Lower lobe of right lung (tissue), 2 donors: ENCODE measurements at regions not wholly inside any gene's neighbourhood (a gene's known extent, or its start where the extent isn't known, plus 50 kb on each side); places are given as distances from the start of the nearest gene placed in this dataset.

ENCODE experiments used
- ATAC-seq, 2 donors: fragments of 200-7000 bp; cut with Tn5 transposase; one replicate each; pipeline ENCODE4 v1.9.1; 2020 to 2022; ENCODE audit warnings: mild to moderate bottlenecking in 2 of 2, moderate library complexity in 2 of 2
- DNase-seq: peaks from one replicate; pipeline ENCODE4 v3.0.0-alpha.2; 2020
- H3K27ac ChIP-seq: fragments of 200-600 bp; one replicate; pipeline ENCODE4 v1.8.0; 2022
- H3K27me3 ChIP-seq: fragments of 200-600 bp; one replicate; pipeline ENCODE4 v1.8.0; 2022; ENCODE audit warnings: low read depth
- H3K36me3 ChIP-seq: fragments of 200-600 bp; one replicate; pipeline ENCODE4 v1.8.0; 2022; ENCODE audit warnings: mild to moderate bottlenecking
- H3K4me1 ChIP-seq: fragments of 200-600 bp; one replicate; pipeline ENCODE4 v1.8.0; 2022
- H3K4me3 ChIP-seq: fragments of 200-600 bp; one replicate; pipeline ENCODE4 v1.8.0; 2022; ENCODE audit warnings: mild to moderate bottlenecking
- H3K9me3 ChIP-seq: fragments of 200-600 bp; one replicate; pipeline ENCODE4 v1.8.0; 2022
- intact Hi-C: fragments of 100-400 bp; cut with DNase I; formaldehyde crosslinking; loops from one replicate; pipeline ENCODE4 v1.11.0; 2022
- TF ChIP-seq, protein P1 (sequence below): fragments of 200-600 bp; IDR thresholded peaks from one replicate; pipeline ENCODE4 v1.8.0; 2022; ENCODE audit warnings: antibody characterized with exemption, mild to moderate bottlenecking
- donor health status: DM: no; HTN: yes; CAD: no; lungs with severe emphysema.

- Histone ChIP-seq H3K27ac (no peak overlapping the region), H3K27me3 (no peaks in the 10 kb centered on the region), H3K9me3 (no peaks in the 10 kb centered on the region), H3K4me1 (no peaks in the 10 kb centered on the region), H3K4me3 (no peak overlapping the region), H3K36me3 (no peaks in the 10 kb centered on the region)
- TF ChIP-seq, protein P1, sequence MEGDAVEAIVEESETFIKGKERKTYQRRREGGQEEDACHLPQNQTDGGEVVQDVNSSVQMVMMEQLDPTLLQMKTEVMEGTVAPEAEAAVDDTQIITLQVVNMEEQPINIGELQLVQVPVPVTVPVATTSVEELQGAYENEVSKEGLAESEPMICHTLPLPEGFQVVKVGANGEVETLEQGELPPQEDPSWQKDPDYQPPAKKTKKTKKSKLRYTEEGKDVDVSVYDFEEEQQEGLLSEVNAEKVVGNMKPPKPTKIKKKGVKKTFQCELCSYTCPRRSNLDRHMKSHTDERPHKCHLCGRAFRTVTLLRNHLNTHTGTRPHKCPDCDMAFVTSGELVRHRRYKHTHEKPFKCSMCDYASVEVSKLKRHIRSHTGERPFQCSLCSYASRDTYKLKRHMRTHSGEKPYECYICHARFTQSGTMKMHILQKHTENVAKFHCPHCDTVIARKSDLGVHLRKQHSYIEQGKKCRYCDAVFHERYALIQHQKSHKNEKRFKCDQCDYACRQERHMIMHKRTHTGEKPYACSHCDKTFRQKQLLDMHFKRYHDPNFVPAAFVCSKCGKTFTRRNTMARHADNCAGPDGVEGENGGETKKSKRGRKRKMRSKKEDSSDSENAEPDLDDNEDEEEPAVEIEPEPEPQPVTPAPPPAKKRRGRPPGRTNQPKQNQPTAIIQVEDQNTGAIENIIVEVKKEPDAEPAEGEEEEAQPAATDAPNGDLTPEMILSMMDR: no peak
- intact Hi-C loops: no loop called here
- ATAC-seq (no peak), DNase-seq (no peak)
Measured at GRCh38 chr10:123398180-123398591, 244.0 kb downstream of the BUB3 start.

GRCh38 chr10:123398756-123399155 lies 244.6 kb downstream of the BUB3 start:
- no peak for ATAC-seq
- Histone ChIP-seq H3K36me3 (no peaks in the 10 kb centered on the region), H3K27ac (no peak overlapping the region), H3K4me3 (no peak overlapping the region), H3K27me3 (no peaks in the 10 kb centered on the region), H3K9me3 (no peaks in the 10 kb centered on the region), H3K4me1 (no peaks in the 10 kb centered on the region)
- no peak for DNase-seq
- TF ChIP-seq, protein P1: no peak
- intact Hi-C loops: no loop called here

DNA sequence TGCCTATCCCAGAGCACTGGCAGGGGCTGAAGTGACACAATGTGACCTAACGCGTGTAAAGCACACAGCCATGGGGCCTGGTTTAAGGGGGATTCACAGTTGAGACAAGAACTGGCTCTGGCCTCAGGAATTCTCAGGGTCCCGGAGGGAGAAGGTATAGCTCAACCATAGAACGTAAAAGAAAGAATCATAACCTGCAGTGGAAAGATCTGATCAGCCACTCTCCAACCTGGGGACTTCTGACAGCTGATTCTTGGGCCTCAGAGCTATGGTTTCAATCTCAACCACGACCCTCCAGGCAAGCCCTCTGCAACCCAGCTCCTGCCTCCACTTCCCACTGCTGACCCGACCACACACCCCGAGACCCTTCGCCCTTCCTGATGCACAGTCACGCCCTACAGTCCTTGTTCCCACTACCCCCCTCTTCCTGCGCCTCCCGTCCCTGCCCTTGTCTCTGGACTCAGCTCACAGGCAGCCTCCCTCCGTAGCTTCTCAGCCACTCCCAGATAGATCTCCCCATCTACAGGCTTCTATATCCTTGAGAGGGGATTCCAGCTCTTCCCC lies 245.2 kb downstream of the BUB3 start:
- ATAC-seq (no peak), DNase-seq (no peak)

DNA sequence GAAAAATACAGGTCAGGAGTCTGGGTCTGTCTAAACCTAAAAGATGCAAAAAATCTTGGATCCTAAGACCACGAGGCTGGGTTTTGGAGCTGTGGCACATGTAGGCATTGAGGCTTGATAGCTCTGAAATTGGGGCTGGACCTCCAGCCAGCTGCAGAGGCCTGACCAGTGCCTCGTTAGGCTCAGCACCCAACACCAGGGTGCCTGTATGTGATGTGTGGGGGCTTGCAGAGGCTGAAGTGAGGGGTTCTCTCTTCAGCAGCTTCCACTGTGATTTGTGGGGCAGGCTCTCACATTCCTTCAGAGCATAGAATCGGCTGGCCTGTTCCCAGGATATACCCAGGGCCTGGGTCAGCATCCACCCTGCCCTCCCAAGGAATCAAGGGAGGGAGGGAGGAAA lies 247.8 kb downstream of the BUB3 start:
- TF ChIP-seq, protein P1: no peak
- H3K36me3 ChIP-seq: no peaks in the 10 kb centered on the region
- H3K27ac ChIP-seq: no peak overlapping the region
- ATAC-seq (no peak), DNase-seq (no peak)
- intact Hi-C loops: no loop called here
- H3K4me1 ChIP-seq: no peaks in the 10 kb centered on the region
- H3K27me3 ChIP-seq: no peaks in the 10 kb centered on the region
- H3K9me3 ChIP-seq: no peaks in the 10 kb centered on the region
- no peak overlapping the region for H3K4me3 ChIP-seq

More for the DNA sequence above, 245.2 kb downstream of the BUB3 start:
- Histone ChIP-seq H3K27me3 (no peaks in the 10 kb centered on the region), H3K27ac (no peak overlapping the region), H3K4me1 (no peaks in the 10 kb centered on the region), H3K4me3 (no peak overlapping the region), H3K9me3 (no peaks in the 10 kb centered on the region), H3K36me3 (no peaks in the 10 kb centered on the region)
- TF ChIP-seq, protein P1: no peak
- intact Hi-C loops: no loop called here

DNA sequence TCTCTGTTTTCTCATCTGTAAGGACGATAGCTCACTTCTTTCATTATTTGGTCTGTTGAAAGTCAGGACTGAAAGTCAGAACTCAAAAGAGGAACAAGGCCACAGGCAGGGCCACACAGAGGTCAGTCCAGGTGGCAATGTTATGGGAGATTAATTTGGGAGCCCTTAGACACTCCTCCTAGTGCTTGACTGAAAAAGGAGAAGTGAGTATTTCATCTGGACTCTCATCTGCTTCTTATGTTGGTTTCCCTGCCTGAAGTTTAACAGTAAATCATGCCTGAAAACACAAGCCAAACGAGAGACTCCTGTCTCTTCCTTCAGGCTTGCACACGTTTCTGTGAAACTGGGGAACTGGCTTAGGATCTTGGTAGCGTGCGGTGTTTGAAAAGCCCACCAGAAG lies 248.5 kb downstream of the BUB3 start:
- peak in 1 of 2 donors; percentile 65 for ATAC-seq
- no peaks in the 10 kb centered on the region for H3K4me1 ChIP-seq
- intact Hi-C loops: no loop called here
- no peak for DNase-seq
- TF ChIP-seq, protein P1: no peak
- H3K4me3 ChIP-seq: no peak overlapping the region
- no peaks in the 10 kb centered on the region for H3K27me3 ChIP-seq
- H3K9me3 ChIP-seq: no peaks in the 10 kb centered on the region
- no peaks in the 10 kb centered on the region for H3K36me3 ChIP-seq
- H3K27ac ChIP-seq: no peak overlapping the region
